ENCODE measurements at regions not wholly inside any gene's neighbourhood (a gene's known extent, or its start where the extent isn't known, plus 50 kb on each side); places are given as distances from the start of the nearest gene placed in this dataset.

- TF ChIP-seq CTCF (IDR thresholded peaks at IDR 0.05; ENCODE audit: insufficient read depth, low read length, poor library complexity, severe bottlenecking): no peak
- no peak for TF ChIP-seq EZH2phosphoT487 (conservative IDR thresholded peaks at IDR 0.05; ENCODE audit: low read length)
Measured at GRCh38 chr5:135218790-135219568, 180.1 kb downstream of the MACROH2A1 start.

Measured in SU-DHL-6 (cell line).